H1 (cell line): ENCODE measurements at regions not wholly inside any gene's neighbourhood (a gene's known extent, or its start where the extent isn't known, plus 50 kb on each side); places are given as distances from the start of the nearest gene placed in this dataset.
"Not testable (repeated sequence)": the region's sequence is repeated elsewhere in the genome, so short reads cannot be mapped to it uniquely, and the experiment has no call there.

Experiments
- CTCF ChIA-PET: fragments of 300-600 bp; sonication (Branson Sonifier 250); formaldehyde crosslinking; loops from one replicate; lab custom pipeline; 2021; ENCODE audit not compliant: partially characterized antibody; lab: Charles Lee
- POLR2A ChIA-PET: fragments of 300-600 bp; sonication (Branson Sonifier 250); formaldehyde crosslinking; loops from one replicate; lab custom pipeline; 2021; ENCODE audit warnings: inconsistent platforms; ENCODE audit not compliant: partially characterized antibody; lab: Charles Lee
- DNase-seq, 2 experiments: peaks; one replicate each; pipeline versions ENCODE4 v3.0.0 to v3.0.0-alpha.2; 2010 to 2022; ENCODE audit warnings: low spot score in 2 of 2, low read depth in 1 of 2, mixed read lengths in 1 of 2
- FAIRE-seq: peaks from 2 replicates; lab custom pipeline; 2011; peaks lifted over from hg19 to GRCh38; lab: Jason Lieb, UNC
- H2AFZ ChIP-seq: 2 replicates; pipeline ENCODE4 v1.8.1; 2012; ENCODE audit warnings: low read length, inconsistent platforms
- H2AK5ac ChIP-seq: 2 replicates; pipeline ENCODE4 v1.6.1; 2013; ENCODE audit warnings: low read depth, low read length
- H2BK120ac ChIP-seq: replicated peaks from 2 replicates; pipeline ENCODE3; 2013; ENCODE audit warnings: low read depth, low read length, inconsistent platforms
- H2BK12ac ChIP-seq: 2 replicates; pipeline ENCODE4 v1.6.1; 2013; ENCODE audit warnings: low read depth, low read length
- H2BK15ac ChIP-seq: 2 replicates; pipeline ENCODE4 v1.6.1; 2013; ENCODE audit warnings: low read length
- H2BK20ac ChIP-seq: 2 replicates; pipeline ENCODE4 v1.6.1; 2013; ENCODE audit warnings: low read length
- H2BK5ac ChIP-seq: 2 replicates; pipeline ENCODE4 v1.6.1; 2013; ENCODE audit warnings: low read depth, low read length
- H3K14ac ChIP-seq: 2 replicates; pipeline ENCODE4 v1.6.1; 2013; ENCODE audit warnings: inconsistent platforms; ENCODE audit not compliant: insufficient read length
- H3K18ac ChIP-seq: 2 replicates; pipeline ENCODE4 v1.6.1; 2013; ENCODE audit warnings: low read length; ENCODE audit errors: extremely low read depth
- H3K23ac ChIP-seq: 2 replicates; pipeline ENCODE4 v1.6.1; 2013; ENCODE audit warnings: inconsistent platforms; ENCODE audit not compliant: insufficient read length
- H3K23me2 ChIP-seq: 2 replicates; pipeline ENCODE4 v1.6.1; 2013; ENCODE audit warnings: low read depth, low read length
- H3K27ac ChIP-seq: 2 replicates; pipeline ENCODE4 v1.6.1; 2011; ENCODE audit warnings: low read depth, low read length, inconsistent platforms
- H3K27me3 ChIP-seq, 4 experiments: replicated peaks in 1 of 4; 1 replicate in 1 of 4; 2 replicates in 3 of 4; pipeline versions ENCODE4 v1.6.1 to v1.8.1; 2011 to 2013; ENCODE audit warnings: low read length in 3 of 4, mild to moderate bottlenecking in 3 of 4, inconsistent platforms in 2 of 4, mixed read lengths in 2 of 4, moderate library complexity in 1 of 4; ENCODE audit not compliant: control insufficient read depth in 3 of 4, insufficient read depth in 3 of 4; ENCODE audit errors: extremely low read depth in 1 of 4
- H3K36me3 ChIP-seq, 4 experiments: 2 replicates each; pipeline versions ENCODE4 v1.6.1 to v1.8.1; 2011 to 2013; ENCODE audit warnings: mild to moderate bottlenecking in 4 of 4, low read length in 3 of 4, moderate library complexity in 2 of 4, control low read depth in 1 of 4, inconsistent platforms in 1 of 4; ENCODE audit not compliant: insufficient read depth in 4 of 4, control insufficient read depth in 2 of 4
- H3K4ac ChIP-seq: replicated peaks from 2 replicates; pipeline ENCODE3; 2013; ENCODE audit warnings: low read length, low read depth, mixed read lengths, inconsistent platforms; ENCODE audit not compliant: insufficient read length
- H3K4me1 ChIP-seq, 4 experiments: replicated peaks in 1 of 4; 1 replicate in 1 of 4; 2 replicates in 3 of 4; pipeline versions ENCODE4 v1.6.1 to v1.8.1; 2011 to 2013; ENCODE audit warnings: low read length in 3 of 4, inconsistent platforms in 2 of 4, mixed read lengths in 1 of 4; ENCODE audit not compliant: insufficient read depth in 4 of 4, control insufficient read depth in 3 of 4
- H3K4me2 ChIP-seq, 2 experiments: 2 replicates each; pipeline versions ENCODE4 v1.6.1 to v1.8.1; 2011 to 2013; ENCODE audit warnings: low read depth in 2 of 2, low read length in 2 of 2, control low read depth in 1 of 2, inconsistent platforms in 1 of 2, mild to moderate bottlenecking in 1 of 2; ENCODE audit not compliant: insufficient read depth in 1 of 2
- H3K4me3 ChIP-seq, 4 experiments: fragments of 200-600, 300-600 bp in 1 of 4; sonication (generic), shearing (Covaris generic), sonication (Bioruptor Twin) in 1 of 4; 2 replicates each; pipeline versions ENCODE4 v1.5.1 to v1.8.1; 2011 to 2016; ENCODE audit warnings: low read length in 4 of 4, low read depth in 3 of 4, control low read depth in 2 of 4, inconsistent platforms in 2 of 4, mild to moderate bottlenecking in 2 of 4, mixed read lengths in 1 of 4, moderate library complexity in 1 of 4; ENCODE audit not compliant: insufficient read depth in 2 of 4; ENCODE audit errors: extremely low read depth in 1 of 4
- H3K56ac ChIP-seq: replicated peaks from 2 replicates; pipeline ENCODE3; 2013; ENCODE audit warnings: low read depth, mild to moderate bottlenecking, mixed read lengths, low read length, inconsistent platforms; ENCODE audit not compliant: insufficient read length
- H3K79me1 ChIP-seq: 2 replicates; pipeline ENCODE4 v1.6.1; 2013; ENCODE audit warnings: low read depth, low read length, control low read depth
- H3K79me2 ChIP-seq, 2 experiments: 2 replicates each; pipeline versions ENCODE4 v1.6.1 to v1.8.1; 2012 to 2013; ENCODE audit warnings: low read length in 2 of 2, mild to moderate bottlenecking in 2 of 2, inconsistent platforms in 1 of 2; ENCODE audit not compliant: insufficient read depth in 2 of 2, control insufficient read depth in 1 of 2
- H3K9ac ChIP-seq, 4 experiments: replicated peaks in 1 of 4; 1 replicate in 1 of 4; 2 replicates in 3 of 4; pipeline versions ENCODE4 v1.6.1 to v1.8.1; 2011 to 2013; ENCODE audit warnings: low read depth in 3 of 4, low read length in 3 of 4, control low read depth in 2 of 4, mild to moderate bottlenecking in 2 of 4, moderate library complexity in 2 of 4, inconsistent platforms in 1 of 4; ENCODE audit errors: extremely low read depth in 1 of 4
- H3K9me3 ChIP-seq, 2 experiments: 2 replicates each; pipeline versions ENCODE4 v1.6.1 to v1.8.1; 2012 to 2013; ENCODE audit warnings: mild to moderate bottlenecking in 2 of 2, moderate library complexity in 2 of 2, control low read depth in 1 of 2, inconsistent platforms in 1 of 2, low read depth in 1 of 2, low read length in 1 of 2, mixed read lengths in 1 of 2; ENCODE audit not compliant: insufficient read depth in 2 of 2
- H4K20me1 ChIP-seq, 2 experiments: replicated peaks in 1 of 2; 2 replicates each; pipeline versions ENCODE3 to v1.8.1; 2011 to 2013; ENCODE audit warnings: inconsistent platforms in 2 of 2, low read length in 2 of 2, mild to moderate bottlenecking in 1 of 2; ENCODE audit not compliant: insufficient read depth in 2 of 2, control insufficient read depth in 1 of 2
- H4K5ac ChIP-seq: 2 replicates; pipeline ENCODE4 v1.6.1; 2013; ENCODE audit warnings: low read length, low read depth, mixed read lengths, inconsistent platforms; ENCODE audit not compliant: insufficient read length
- H4K8ac ChIP-seq: 2 replicates; pipeline ENCODE4 v1.8.0; 2013; ENCODE audit warnings: mild to moderate bottlenecking, moderate library complexity, low read length, inconsistent platforms; ENCODE audit not compliant: insufficient read depth; ENCODE audit errors: extremely low read depth
- H4K91ac ChIP-seq: replicated peaks from 2 replicates; pipeline ENCODE3; 2013; ENCODE audit warnings: low read length, mixed read lengths, inconsistent platforms; ENCODE audit not compliant: insufficient read length
- WGBS, 2 experiments: shearing (Covaris generic) in 1 of 2; methylation state at CpG; one replicate each; pipeline versions ENCODE4 v1.1.6 to v1.1.7; 2013 to 2015; ENCODE audit warnings: low lambda C conversion rate in 2 of 2, mixed read lengths in 2 of 2, inconsistent platforms in 1 of 2, low coverage in 1 of 2, missing lambda C conversion rate in 1 of 2; ENCODE audit not compliant: insufficient replicate concordance in 2 of 2, insufficient coverage in 1 of 2, insufficient read length in 1 of 2; ENCODE audit errors: extremely low coverage in 1 of 2, missing lambda C conversion rate in 1 of 2; 5-methylcytosine and 5-hydroxymethylcytosine counted together

GRCh38 chr6:33883621-33884020 is 79.8 kb upstream of the MLN start:
- H3K27me3 ChIP-seq, H3K18ac ChIP-seq, H3K23me2 ChIP-seq, H4K8ac ChIP-seq, H3K56ac ChIP-seq, H2AFZ ChIP-seq, H3K9me3 ChIP-seq, DNase-seq, FAIRE-seq, H3K9ac ChIP-seq, H3K79me1 ChIP-seq, H2BK5ac ChIP-seq, H4K91ac ChIP-seq, H3K14ac ChIP-seq, H3K4me2 ChIP-seq, H4K5ac ChIP-seq, H3K79me2 ChIP-seq, H3K4me3 ChIP-seq, H3K23ac ChIP-seq, H3K4me1 ChIP-seq, H3K36me3 ChIP-seq, H2BK15ac ChIP-seq, H3K27ac ChIP-seq, H2AK5ac ChIP-seq, H2BK120ac ChIP-seq, H4K20me1 ChIP-seq, H3K4ac ChIP-seq, H2BK20ac ChIP-seq, H2BK12ac ChIP-seq: not testable (repeated sequence)
- ChIA-PET POLR2A (interaction anchor here (1.0 kb wide), 1 partner anchor 173 kb away, joined by 3 read pairs; no protein-coding TSS in a partner anchor), CTCF (interaction anchor here (1.1 kb wide), 1 partner anchor 13 kb away, joined by 3 read pairs; no protein-coding TSS in a partner anchor)
- WGBS, 2 experiments, result 92% methylated on average over 4 of the region's 4 CpGs; no CpG with 5 or more reads in 1 of the 2 experiments
